Adrenal gland (tissue), 9 donors: ENCODE measurements at regions not wholly inside any gene's neighbourhood (a gene's known extent, or its start where the extent isn't known, plus 50 kb on each side); places are given as distances from the start of the nearest gene placed in this dataset.
A peak's percentile ranks its signal among the peaks of the same experiment; 100 is the strongest.

ENCODE experiments used
- DNase-seq, 7 donors: peaks; one replicate each; pipeline ENCODE4 v3.0.0-alpha.2; 2019 to 2020
- H3K27ac ChIP-seq, 5 donors: fragments of 200-600 bp; sonication (generic) in 4 of 5; 1 replicate in 3 of 5; 2 replicates in 2 of 5; pipeline versions ENCODE4 v1.5.1 to v1.8.0; 2016 to 2020; ENCODE audit warnings: mild to moderate bottlenecking in 1 of 5
- H3K27me3 ChIP-seq: fragments of 200-600 bp; 2 replicates; pipeline ENCODE4 v1.8.0; 2021
- H3K36me3 ChIP-seq, 2 donors: fragments of 200-600 bp; replicated peaks in 1 of 2; 1 replicate in 1 of 2; 2 replicates in 1 of 2; pipeline versions ENCODE4 v1.5.1 to v1.8.0; 2018 to 2022
- H3K4me1 ChIP-seq, 2 donors: fragments of 200-600 bp; replicated peaks in 1 of 2; 1 replicate in 1 of 2; 2 replicates in 1 of 2; pipeline versions ENCODE4 v1.5.1 to v1.8.0; 2018 to 2021
- H3K4me3 ChIP-seq, 4 donors: fragments of 200-600 bp; sonication (generic) in 3 of 4; one replicate each; pipeline ENCODE4 v1.5.1; 2016 to 2018
- H3K9me3 ChIP-seq, 3 donors: fragments of 200-600 bp; sonication (generic) in 1 of 3; replicated peaks in 1 of 3; 1 replicate in 2 of 3; 2 replicates in 1 of 3; pipeline versions ENCODE4 v1.5.1 to v1.8.0; 2016 to 2021
- CTCF ChIP-seq, 6 experiments: fragments of 450-650 bp in 4 of 6; fragments of 200-600 bp in 2 of 6; sonication (generic) in 1 of 6; IDR thresholded peaks; 1 replicate in 5 of 6; 2 replicates in 1 of 6; pipeline versions ENCODE4 v1.5.1 to v1.8.0; 2016 to 2021; ENCODE audit warnings: antibody characterized with exemption in 6 of 6, mild to moderate bottlenecking in 2 of 6, moderate library complexity in 1 of 6
- POLR2A ChIP-seq, 2 donors: fragments of 450-650 bp; IDR thresholded peaks; one replicate each; pipeline ENCODE4 v1.6.1; 2017; ENCODE audit warnings: antibody characterized with exemption in 2 of 2, mild to moderate bottlenecking in 2 of 2, moderate library complexity in 1 of 2
- WGBS, 4 donors: extraction: QIAGEN DNeasy Blood & Tissue Kit in 2 of 4; methylation state at CpG; one replicate each; pipeline versions ENCODE4 v1.1.5 to v1.1.7; 2013 to 2017; 5-methylcytosine and 5-hydroxymethylcytosine counted together
- intact Hi-C, 2 donors: fragments of 100-400 bp; cut with DNase I; formaldehyde crosslinking; loops; one replicate each; pipeline versions ENCODE4 v1.14.1 to v1.15.0; 2022 to 2023
- donor health status: healthy with polysubstance abuse.
- donor health status: Bipolar disorder and iron deficiency.
- donor health status: DM: yes; HTN: yes; CAD: no.
- donor health status: DM: no; HTN: no; CAD: no.
- donor health status: DM: no; HTN: no; CAD: no.

GRCh38 chr1:4058122-4058521, 158.1 kb upstream of the C1orf174 start:
- TF ChIP-seq CTCF (IDR thresholded peaks at IDR 0.05) (no peak), POLR2A (IDR thresholded peaks at IDR 0.05) (no peak)
- intact Hi-C loops = no loop called here
- DNase-seq = peak in 1 of 7 donors; percentile 30
- Histone ChIP-seq H3K9me3 (no peaks in the 10 kb centered on the region), H3K36me3 (no peaks in the 10 kb centered on the region), H3K27me3 (no peaks in the 10 kb centered on the region), H3K4me1 (no peaks in the 10 kb centered on the region), H3K27ac (no peak overlapping the region), H3K4me3 (no peak overlapping the region)
- WGBS, 4 donors = 68 to 91% (median 87%) methylated on average over 6 to 14 of the region's 14 CpGs

GRCh38 chr1:4058706-4059105, 158.6 kb upstream of the C1orf174 start:
- H3K27me3 ChIP-seq = no peaks in the 10 kb centered on the region
- H3K9me3 ChIP-seq = no peaks in the 10 kb centered on the region
- TF ChIP-seq CTCF (IDR thresholded peaks at IDR 0.05) (no peak), POLR2A (IDR thresholded peaks at IDR 0.05) (no peak)
- no peak overlapping the region for H3K4me3 ChIP-seq
- H3K27ac ChIP-seq = no peak overlapping the region
- 77 to 91% (median 87%) methylated on average over 6 to 8 of the region's 8 CpGs for WGBS, 4 donors
- no peaks in the 10 kb centered on the region for H3K36me3 ChIP-seq
- intact Hi-C loops = no loop called here
- DNase-seq = peak in 1 of 7 donors; percentile 20
- no peaks in the 10 kb centered on the region for H3K4me1 ChIP-seq

- H3K27me3 ChIP-seq = no peaks in the 10 kb centered on the region
- no peaks in the 10 kb centered on the region for H3K9me3 ChIP-seq
- TF ChIP-seq CTCF (IDR thresholded peaks at IDR 0.05) = no peak
- no peak for TF ChIP-seq POLR2A (IDR thresholded peaks at IDR 0.05)
- WGBS, 4 donors = 77 to 78% (median 77%) methylated on average over 11 to 16 of the region's 16 CpGs
- DNase-seq = peak in 1 of 7 donors; percentile 41
- H3K36me3 ChIP-seq = no peaks in the 10 kb centered on the region
- H3K4me1 ChIP-seq = no peaks in the 10 kb centered on the region
- intact Hi-C loops = no loop called here
- H3K4me3 ChIP-seq = no peak overlapping the region
- no peak overlapping the region for H3K27ac ChIP-seq
These were observed 159.2 kb upstream of the C1orf174 start for GRCh38 chr1:4059270-4059669.

GRCh38 chr1:4060850-4061249, 160.8 kb upstream of the C1orf174 start:
- H3K27me3 ChIP-seq = no peaks in the 10 kb centered on the region
- no peak overlapping the region for H3K27ac ChIP-seq
- H3K4me1 ChIP-seq = no peaks in the 10 kb centered on the region
- no peak for DNase-seq
- no peak for TF ChIP-seq POLR2A (IDR thresholded peaks at IDR 0.05)
- no peak for TF ChIP-seq CTCF (IDR thresholded peaks at IDR 0.05)
- no peaks in the 10 kb centered on the region for H3K36me3 ChIP-seq
- 62 to 76% (median 74%) methylated on average over 9 to 12 of the region's 12 CpGs for WGBS, 4 donors
- H3K9me3 ChIP-seq = no peaks in the 10 kb centered on the region
- intact Hi-C loops = no loop called here
- H3K4me3 ChIP-seq = no peak overlapping the region
